Eye (tissue), 1 donor: ENCODE measurements at regions not wholly inside any gene's neighbourhood (a gene's known extent, or its start where the extent isn't known, plus 50 kb on each side); places are given as distances from the start of the nearest gene placed in this dataset.

Experiments
- DNase-seq: peaks from one replicate; pipeline ENCODE4 v3.0.0-alpha.2; 2015

DNA sequence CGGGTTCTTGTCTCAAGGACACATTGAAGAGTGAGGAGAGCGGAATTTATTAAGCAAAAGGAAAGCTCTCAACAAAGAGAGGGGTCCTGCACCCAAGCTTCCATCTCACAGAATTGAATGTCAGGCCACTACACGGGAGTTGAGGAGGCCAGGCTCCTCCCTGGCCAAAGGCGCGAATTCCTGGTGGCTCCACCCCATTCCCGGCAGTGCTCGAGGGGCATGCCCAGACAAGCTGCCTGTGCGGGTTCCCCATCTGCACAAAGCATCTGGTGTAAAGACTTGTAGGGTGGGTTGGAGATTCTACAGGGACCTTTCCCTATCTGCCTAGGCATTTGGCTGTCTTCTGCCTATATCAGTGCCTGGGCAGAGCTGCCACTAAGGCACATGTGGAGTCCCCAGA is 648.5 kb upstream of the PKN2 start:
- DNase-seq = no peak

DNA sequence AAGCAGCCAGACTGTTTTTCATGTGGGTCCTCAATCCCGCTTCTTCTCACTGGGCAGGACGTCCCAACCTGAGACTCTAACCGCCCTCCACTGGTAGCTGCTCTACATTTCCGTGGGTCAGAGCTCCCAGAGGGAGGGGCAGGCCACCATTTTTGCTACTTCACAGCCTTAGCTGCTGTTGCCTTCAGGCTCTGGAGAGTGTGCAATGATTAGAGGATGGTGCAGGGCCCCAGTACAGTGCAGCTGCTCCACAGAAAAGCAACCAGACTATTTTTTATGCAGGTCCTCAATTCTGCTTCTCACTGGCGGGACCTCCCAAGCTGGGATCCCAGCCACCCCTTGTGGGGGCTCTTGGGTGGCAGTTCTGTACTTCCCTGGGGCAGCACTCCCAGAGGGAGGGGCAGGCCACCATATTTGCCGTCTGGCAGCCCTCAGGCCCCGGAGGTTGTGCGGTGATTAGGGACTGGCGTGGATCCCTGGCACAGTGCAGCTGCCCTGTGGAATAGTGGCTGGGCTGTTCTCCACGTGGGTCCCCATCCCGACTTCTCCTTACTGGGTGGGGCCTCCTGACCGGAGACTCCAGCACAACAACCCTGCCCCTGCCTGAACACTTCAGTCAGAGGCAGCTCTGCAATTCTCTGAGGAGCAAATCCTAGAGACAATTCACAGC is 647.6 kb upstream of the PKN2 start:
- no peak for DNase-seq

DNA sequence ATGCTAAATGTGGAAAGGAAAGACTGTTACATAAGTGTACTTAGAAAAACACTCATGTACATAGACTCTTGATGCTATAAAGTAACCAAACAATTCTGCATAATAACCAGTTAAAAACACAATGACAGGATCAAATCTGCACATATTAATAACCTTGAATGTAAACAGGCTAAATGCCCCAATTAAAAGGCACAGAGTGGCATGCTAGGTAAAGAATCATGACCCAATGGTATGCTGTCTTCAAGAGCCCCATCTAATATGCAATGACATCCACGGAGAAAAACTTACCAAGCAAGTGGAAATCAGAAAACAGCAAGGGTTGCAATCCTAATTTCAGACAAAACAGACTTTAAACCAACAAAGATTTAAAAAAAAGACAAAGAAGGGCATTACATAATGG is 644.8 kb upstream of the PKN2 start:
- no peak for DNase-seq

DNA sequence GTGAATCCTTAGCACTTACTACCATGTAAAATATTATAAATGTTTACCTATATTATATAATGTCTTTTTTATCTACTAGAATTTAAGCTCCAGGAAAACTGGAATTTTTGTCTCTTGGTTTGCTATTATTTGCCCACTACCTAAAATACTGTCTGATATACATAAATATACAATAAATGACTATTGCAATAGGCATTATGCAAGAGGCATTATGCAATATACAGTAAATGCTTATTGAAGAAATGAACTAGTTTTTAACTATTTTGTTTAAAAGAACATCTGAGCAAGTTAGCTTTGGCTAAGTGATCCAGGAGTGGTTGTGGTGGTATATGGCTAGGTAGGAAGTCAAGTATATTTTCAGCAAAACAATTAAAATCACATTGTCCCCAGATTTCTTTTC is 640.2 kb upstream of the PKN2 start:
- DNase-seq = no peak

DNA sequence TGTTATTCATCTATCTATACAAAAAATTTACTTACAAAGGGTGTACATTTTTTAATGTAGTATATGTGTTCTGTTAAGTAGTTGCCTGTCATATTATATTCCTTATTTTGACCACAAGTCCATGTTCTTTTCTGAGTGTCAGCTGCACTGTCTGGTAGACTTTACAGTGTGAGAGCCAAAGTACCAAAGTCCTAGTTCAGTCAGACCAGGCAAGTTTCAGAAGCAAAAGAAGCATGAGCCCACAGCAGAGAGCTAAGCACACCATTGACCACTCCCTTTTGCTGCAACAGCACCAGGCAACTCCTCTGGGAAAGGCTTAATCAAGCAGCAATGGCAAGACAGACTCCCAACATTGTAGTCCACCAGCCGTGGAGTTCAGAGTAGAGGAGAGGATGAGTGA is 631.9 kb upstream of the PKN2 start:
- DNase-seq = no peak

DNA sequence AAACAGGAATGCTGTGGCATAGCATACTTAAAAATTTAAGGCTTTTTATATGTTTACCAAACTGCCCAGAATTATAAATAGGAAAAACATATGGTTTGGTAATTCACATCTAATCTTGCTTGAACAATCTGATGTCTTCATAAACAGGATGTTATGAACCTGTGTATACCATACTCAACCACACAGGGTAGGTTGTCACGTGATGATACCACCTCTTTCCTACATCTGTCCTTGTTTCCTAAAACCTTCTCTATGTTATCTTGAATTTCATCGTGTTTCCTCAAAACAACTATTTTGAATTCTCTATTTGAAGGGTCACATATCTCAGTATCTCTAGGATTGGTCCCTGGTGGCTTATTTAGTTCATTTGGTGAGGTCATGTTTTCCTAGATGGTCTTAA is 631.0 kb upstream of the PKN2 start:
- no peak for DNase-seq

DNA sequence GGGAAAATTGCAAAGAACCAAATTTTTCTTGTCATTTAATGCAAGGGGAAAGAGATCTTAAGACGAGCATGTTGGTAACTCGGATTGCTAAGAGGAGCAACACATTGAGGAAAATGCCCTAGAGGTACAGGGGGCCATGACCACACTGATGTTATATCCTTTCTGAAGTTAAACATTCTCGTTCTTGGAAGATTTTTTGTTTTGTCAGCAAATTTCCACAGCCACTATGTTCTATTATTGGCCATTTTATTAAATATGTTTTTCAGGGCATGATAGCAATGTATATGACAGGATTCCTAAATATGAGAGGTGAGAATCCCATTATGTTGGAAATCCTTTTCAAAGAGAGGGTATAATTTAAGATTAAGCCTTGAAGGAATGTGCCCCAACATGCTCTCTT is 627.2 kb upstream of the PKN2 start:
- DNase-seq = no peak

DNA sequence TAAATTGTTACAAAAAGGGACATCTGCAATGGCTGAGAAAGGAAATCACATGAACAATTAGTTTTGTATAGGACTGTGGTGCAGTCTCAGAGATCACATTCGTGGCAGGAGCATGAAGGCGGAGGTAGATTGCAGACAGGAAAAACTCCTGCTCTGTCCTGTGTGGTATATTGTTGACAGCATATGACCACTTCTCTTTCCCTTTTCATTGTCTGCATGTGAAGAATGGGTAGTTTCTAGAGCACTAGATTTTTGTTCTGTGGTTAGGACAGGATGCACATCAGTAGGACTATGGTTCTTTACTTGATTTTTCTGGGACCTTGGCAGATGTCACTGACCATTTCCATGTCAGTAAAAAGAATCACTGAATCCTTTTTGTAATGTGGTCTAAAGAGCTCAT is 625.9 kb upstream of the PKN2 start:
- no peak for DNase-seq

DNA sequence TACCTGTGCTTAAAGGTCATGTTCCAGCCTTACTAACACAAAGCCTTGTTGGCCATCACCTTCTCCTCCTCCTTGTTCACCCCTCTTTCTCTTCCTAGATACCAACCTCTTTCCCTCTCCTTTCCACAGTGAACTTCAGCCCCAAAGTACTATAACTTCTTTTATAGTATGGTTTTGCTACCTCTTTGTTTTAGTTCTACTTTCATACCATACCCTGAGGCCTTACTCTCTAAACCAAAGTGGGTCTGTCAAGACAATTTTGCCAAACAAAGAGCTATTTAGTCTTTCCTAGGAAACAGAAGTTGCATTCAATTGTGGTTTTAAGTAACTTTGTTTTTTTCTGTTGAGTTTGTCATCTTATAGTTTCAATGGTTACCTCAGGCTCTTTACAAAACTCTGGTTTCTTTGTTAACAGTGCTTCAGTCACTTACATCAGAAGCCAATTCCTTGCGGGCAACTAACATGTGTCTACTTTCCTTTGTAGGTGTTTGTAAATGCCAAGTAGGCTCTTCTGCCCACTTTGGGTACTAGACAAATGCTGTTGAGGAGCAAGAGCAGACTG is 623.9 kb upstream of the PKN2 start:
- DNase-seq = no peak

DNA sequence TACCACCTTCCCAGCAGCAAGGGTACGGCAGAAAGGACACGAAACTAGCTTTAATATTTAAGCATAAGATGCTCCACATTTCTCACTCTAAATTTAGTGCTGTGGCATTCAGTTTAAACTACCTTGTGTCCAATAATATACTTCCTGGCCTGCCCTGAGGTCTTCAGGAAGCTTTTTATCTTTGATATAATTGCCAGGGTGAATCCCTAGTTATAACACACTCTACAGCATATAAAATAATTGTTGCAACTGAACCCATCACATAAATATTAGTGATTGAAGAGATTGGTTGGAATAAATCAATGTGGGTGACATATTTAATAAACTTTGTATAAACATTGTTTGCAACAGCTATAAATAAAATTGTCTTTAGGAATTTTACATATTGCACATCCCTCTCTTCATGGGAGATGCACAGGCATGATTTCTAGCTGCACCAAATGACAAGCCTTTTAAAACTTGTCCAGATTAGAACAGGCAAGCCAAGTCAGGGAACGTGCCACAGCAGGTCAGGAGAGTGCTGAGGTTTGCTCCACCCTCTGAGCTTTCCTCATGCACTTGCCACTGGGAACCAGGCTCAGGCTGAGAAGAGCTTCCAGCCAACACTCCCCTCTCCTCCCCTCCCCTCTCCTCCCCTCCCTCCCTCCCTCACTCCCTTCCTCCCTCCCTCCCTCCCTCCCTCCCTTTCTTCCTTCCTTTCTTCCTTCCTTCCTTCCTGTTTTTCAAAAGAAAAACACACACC is 623.2 kb upstream of the PKN2 start:
- peak; percentile 43 for DNase-seq

DNA sequence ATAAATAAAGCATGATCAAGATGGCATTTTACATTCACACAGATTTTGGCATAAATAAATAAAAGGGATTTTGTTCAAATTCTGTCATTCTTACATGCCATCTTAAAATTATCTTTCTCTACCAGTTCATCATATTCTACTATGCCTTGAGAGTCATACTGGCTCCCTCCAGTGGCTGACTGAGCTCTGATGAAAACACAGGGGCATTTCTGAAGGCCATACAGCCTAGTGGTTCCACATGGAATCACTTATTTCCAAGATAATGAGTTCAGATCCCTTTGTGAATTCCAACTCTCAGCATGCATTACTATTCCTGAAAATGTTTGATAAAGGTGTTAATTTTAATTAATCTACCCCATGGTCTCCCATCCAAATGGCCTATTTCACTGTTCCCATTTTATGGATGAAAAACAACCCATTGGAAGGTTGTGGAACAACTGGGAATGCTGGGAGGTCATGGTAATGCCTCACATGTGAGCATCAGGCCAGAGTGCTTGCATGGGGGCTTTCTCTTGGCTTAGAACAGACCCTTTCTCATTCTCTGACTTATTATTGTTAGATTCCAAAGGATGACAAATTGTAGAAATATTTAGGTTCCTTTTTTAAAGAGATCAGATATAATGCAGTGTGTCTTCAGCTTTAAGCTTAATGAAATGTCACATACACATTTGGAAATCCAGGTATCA is 622.4 kb upstream of the PKN2 start:
- peak; percentile 75 for DNase-seq

DNA sequence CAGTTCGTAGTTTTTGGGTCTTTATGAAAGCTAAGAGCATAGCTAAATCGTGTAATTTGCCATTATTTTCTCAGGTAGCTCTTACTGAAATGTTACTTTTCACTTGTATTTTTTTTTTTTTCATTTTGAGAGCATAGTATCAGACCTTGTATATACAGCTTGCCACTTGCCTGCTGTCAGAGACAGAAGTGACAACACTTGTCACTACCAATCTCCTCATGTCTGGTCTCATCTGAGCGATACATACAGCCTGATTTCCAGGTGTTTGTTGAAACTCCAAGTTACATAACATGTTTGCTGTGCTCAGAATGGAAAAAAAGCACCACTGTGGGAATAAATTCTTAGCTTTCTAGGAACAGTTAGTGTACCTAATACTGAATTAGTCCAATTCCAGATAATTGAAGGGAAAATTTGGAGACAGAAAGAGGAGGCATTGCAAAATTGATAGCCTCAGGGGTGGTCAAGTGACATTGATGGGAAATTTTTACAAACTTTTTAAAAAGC is 621.4 kb upstream of the PKN2 start:
- peak; percentile 23 for DNase-seq

DNA sequence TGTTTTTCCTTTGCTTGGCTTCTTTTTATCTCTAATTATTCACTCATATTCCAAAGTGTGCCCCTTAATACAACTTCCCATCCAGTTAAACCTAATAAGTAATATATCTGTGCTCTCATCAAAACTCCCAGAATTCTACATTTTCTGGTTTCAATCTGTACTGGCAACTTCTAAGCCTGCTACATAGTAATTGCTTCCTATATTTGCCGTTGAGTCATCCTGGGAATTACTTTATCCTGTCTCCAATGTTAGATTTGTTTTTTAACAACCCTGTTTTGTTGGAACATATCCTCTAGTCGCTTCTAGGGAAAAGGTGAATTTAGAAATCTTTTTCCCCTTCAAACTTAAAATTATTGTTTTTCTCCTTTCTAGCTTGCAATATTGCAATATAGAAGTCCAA is 620.5 kb upstream of the PKN2 start:
- no peak for DNase-seq

DNA sequence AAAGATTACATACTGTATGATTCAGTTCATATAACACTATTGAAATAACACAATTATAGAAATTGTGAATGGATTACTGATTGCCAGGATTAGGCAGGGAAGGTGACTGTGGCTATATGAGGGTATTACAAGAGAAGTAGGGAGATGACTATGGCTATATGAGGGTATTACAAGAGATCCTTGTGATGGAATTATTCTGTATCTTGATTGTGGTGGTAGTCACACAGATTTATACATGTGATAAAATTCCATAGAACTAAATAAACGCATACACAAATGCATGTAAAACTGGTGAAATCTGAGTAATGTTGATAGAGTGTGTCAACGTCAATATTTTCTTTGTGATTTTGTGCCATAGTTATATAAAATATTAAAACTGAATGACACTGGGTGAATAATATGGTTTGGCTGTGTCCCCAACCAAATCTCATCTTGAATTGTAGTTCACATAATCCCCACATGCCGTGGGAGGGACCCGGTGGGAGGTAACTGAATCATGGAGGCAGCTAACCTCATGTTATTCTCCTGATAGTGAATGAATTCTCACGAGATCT is 615.6 kb upstream of the PKN2 start:
- DNase-seq = no peak

DNA sequence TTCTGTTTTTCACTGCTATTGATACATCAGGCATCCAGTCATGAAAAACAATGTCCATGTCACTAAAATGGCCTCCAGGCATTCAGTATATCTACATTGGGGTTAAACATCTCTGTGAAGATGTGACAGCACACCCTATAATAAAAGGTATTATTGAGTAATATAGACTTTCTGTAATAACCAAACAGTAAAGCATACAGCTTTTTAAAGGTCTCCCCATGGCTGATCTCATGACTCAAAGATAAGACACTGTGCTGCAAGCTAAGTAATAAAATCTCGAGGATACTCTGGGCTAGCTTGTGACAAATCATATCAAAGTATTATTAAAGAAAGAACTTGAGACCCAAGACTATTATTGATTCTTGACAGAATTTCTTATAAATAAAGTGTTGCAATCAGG is 613.1 kb upstream of the PKN2 start:
- no peak for DNase-seq

DNA sequence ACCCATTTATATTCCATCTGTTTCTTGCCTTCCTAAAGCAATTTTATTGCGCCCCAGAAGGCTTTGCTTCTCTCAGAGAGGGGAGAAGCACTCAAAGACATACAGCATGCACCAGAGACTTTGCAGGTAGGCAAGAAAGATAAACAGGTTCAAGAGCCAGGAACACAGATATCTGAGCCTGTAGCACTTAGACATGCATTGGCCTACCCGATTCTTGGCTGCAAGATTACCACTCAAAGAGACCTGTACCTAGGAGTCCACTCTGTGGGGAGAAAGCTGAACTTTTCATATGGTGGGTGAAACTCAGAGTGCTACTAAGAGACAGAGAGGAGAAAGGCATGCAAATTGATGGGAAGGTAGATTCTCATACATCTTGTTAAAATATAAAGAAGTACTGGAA is 609.4 kb upstream of the PKN2 start:
- no peak for DNase-seq

DNA sequence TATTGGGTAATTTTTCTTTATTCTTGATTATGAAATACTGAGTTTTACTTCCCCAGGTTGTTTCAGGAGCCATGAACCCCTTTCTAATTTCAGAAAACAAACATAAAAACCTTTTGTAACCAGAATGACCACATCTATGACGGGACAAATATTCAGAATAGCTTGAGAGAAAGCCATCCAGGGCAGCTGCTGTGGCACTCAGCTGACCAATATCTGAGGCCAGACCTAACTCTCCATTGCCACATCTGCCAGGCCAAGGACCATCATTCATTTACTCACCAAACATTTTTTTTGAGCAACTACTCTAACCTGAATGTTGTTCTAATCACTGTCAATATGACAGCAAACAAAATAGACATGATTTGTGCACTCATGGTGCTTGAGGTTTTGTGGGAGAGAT is 608.3 kb upstream of the PKN2 start:
- no peak for DNase-seq

DNA sequence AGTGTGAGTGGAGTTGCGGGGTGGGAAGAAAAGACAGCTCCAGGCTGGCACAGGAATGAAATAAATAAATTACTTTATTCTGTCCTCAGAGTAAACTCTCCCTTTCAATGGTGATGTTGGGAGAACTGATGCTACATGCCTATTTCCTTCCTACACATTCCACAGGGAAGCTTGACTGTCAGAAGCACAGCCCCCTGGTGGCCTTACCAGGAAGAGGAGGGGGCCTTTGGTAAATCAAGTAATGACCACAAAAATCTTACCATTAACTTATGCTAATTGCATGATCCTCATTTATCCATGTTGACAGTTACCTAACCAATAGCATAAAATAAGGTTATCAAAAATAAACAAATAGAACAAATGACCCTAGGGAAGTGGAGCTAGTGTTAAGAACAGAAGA is 605.0 kb upstream of the PKN2 start:
- DNase-seq = peak; percentile 33

DNA sequence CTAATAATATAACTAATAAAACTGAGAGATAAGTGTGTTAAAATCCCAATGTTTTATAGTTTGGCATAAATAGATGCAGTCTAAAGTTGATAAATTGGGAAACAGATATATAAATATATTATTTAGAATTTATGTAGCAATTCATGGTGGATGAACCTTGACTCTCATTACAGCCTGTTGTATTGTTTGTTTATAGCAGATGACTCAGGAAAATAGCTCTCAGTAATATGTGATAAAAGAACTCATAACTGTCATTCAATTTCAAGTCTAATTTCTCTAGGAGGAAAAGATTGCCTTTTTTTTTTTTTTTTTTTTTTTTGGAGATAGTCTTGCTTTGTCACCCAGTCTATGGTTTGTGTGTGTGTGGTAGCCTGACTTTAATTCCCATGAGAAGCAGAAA is 603.2 kb upstream of the PKN2 start:
- no peak for DNase-seq

DNA sequence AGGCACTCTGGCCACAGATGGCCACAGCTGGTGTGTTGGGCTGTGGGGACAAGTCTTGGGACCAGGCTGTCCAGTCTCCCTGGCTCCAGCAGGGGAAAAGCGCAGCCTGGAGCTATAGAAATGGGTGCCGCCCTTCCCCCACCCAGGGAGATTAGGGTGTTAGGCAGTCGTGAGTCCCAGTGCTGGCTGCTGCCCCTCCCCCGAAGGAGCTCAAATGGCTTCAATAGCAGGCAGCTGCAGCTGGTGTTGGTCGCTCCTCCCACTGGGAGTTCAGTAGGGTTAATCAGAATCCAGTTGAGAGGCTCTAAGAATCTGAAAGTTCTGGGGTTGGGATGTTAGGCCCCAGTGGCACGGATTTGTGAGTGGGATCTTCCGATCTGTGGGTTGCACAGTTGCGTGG is 595.6 kb upstream of the PKN2 start:
- DNase-seq = no peak

DNA sequence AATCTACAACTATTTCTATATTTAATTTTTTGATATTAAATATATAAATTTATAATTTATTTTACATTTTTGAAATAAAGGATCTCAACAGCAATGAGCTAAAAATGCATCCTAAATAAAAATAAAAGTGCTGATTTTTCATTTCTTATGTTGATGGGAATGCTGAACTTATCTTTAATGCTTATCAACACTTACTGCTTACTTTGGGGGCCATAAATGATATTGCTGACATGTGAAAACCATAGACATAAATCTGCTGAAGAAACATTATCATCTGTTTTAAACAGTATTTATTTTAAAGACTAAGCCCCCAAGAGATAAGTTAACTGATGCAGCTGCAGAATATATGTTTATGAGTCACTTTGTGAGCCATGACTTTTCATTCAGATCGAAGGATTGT is 594.1 kb upstream of the PKN2 start:
- no peak for DNase-seq

DNA sequence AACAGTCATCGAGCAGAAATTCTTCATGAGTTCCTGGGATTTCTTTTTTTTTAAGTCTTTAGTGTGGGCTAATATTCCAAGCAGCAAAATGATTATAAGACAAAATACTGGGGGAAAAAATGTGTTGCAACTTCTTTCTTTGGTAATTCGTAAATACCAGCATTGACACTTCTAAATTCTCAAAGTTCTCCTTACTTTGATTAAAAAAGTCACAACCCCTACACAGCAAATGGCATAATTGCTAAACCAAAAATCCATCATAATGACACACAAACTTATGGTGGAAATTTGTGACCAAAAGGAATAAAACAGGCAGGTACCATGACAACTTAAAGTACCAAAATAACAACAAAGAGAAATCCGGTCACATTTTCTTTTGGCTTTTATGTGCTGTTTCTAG is 585.2 kb upstream of the PKN2 start:
- DNase-seq = no peak

DNA sequence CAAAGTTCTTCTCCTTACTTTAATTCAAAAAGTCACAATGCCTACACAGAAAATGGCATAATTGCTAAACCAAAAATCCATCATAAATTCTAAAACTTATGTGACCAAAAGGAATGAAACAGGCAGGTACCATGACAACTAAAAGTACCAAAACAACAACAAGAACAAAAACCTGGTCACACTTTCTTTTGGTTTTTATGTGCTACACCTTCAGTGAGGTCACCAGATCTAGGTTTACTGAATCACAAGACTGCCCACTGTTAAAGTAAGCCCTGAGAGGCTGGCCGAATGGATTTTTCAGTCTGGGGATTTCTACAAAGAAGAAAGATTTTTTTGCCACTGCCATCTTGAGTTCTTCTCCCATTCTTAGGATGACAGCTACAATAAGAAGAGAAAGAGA is 583.0 kb upstream of the PKN2 start:
- no peak for DNase-seq

DNA sequence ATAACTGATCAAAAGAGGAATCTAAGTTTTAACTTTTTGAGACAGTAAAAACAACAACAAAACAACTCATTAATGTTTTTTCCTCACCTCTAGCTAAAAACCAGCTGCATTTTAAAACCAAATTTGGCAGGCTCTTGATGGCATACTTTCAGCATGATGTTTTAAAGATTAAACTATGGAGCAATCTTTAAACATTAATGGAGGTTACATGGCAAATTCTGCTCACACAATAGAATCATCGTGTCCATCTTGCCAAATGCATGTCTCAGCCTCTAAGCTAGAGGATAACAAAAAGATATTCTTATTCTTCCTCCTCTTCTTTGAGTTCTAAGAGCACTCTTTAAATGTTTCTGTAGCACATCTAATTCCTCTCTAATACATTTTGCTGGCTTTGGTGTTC is 579.8 kb upstream of the PKN2 start:
- DNase-seq = no peak
